ENCODE measurements at regions not wholly inside any gene's neighbourhood (a gene's known extent, or its start where the extent isn't known, plus 50 kb on each side); places are given as distances from the start of the nearest gene placed in this dataset.

DNA sequence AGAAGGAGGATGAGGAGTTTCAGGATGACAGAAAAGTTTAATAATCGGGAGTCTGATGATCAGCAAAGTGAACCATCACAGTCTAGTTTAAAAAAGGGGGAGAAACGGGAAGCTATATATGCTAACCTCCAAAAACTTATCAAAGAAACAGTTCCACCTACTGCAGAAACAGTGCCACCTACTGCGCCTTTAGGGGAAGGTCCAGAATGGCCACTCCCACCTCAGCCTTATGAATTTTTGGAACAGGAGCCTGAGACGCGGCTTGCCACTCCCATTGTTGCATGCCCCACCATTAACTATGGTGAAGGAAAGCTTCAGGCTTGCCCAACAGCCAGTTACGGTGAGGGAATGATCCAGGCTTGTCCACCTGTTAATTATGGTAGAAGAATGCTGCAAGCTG lies 929.0 kb downstream of the SLITRK6 start:
- no peak for FAIRE-seq
- TF ChIP-seq CTCF (IDR thresholded peaks at IDR 0.05; ENCODE audit: insufficient read depth, missing control alignments), result no peak
- no peak for DNase-seq (ENCODE audit: insufficient read length, low spot score)

GRCh38 chr13:84867246-84867645 lies 932.0 kb downstream of the SLITRK6 start:
- no peak for TF ChIP-seq CTCF (IDR thresholded peaks at IDR 0.05; ENCODE audit: insufficient read depth, missing control alignments)
- FAIRE-seq, result no peak
- DNase-seq (ENCODE audit: insufficient read length, low spot score), result no peak

GRCh38 chr13:84865783-84866221 lies 933.4 kb downstream of the SLITRK6 start:
- DNase-seq (ENCODE audit: insufficient read length, low spot score), result no peak
- no peak for TF ChIP-seq CTCF (IDR thresholded peaks at IDR 0.05; ENCODE audit: insufficient read depth, missing control alignments)
- no peak for FAIRE-seq

DNA sequence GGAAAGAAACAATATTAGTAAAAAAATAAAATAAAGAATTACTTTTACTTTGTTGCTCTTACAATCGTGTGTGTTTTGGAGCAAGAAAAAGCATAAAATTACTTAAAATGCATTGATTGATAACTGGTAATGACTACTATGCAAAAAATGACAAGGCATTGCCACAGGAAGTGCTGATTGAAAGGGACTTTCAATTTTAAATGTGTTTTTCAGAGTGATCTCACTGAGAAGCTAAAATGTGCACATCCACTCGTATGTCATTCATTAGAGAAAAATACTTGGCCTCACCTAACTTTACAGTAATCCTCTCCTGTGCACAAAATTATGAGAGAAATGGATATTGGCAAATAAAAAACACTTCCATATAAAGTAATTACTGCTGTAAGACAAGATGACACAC lies 934.9 kb downstream of the SLITRK6 start:
- FAIRE-seq (no peak), DNase-seq (ENCODE audit: insufficient read length, low spot score) (no peak)
- no peak for TF ChIP-seq CTCF (IDR thresholded peaks at IDR 0.05; ENCODE audit: insufficient read depth, missing control alignments)

DNA sequence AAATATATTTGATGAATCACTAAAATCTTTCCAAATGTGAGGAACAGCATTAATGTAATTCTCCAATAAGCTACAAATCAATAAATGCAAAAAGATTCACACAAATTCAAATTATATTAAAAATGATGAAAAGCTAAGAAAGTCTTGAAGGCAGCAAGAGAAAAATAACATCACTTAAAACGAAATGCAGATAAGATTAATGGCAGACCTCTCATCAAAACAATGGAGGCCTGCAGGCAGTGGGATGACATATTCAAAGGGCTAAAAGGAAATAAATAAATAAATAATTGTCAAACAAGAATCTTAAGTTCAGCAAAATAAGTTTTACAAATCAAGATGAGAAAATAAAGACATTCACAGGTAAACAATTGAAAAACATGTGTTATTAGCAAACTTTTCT lies 952.1 kb downstream of the SLITRK6 start:
- FAIRE-seq (no peak), DNase-seq (ENCODE audit: insufficient read length, low spot score) (no peak)
- no peak for TF ChIP-seq CTCF (IDR thresholded peaks at IDR 0.05; ENCODE audit: insufficient read depth, missing control alignments)

DNA sequence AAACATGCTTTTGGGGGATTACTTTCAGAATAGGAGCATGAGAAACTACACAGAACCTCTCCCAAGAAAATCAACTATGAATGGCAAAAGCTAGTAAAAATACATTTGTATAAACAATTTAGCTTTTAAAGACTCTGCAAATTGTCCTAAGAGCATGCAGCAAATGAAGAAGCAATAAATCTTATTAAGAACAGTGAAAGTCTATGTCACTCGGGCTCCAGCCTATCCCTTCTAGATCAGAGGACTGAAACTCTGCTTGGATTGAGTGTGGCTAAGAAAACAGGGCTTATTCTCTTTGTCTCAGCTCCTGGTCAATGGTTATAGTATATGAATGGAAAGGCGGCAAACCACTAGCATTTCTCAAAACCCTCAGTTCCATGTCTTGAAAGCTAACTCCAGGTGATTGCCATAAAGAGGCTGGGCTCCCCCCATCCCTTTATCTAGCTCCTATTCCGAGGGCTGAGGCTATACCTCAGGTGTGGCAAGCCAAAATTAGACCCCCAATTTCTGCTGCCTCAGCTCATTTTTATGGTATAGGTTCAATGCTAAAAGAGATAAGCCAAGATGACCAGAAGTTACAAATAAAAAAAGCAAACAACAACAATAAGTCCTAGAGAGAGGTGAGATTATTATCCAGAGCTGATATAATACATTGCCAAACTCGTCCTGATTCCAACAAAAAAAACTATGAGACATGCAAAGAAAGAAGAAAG lies 953.2 kb downstream of the SLITRK6 start:
- DNase-seq (ENCODE audit: insufficient read length, low spot score) (no peak), FAIRE-seq (no peak)
- no peak for TF ChIP-seq CTCF (IDR thresholded peaks at IDR 0.05; ENCODE audit: insufficient read depth, missing control alignments)

DNA sequence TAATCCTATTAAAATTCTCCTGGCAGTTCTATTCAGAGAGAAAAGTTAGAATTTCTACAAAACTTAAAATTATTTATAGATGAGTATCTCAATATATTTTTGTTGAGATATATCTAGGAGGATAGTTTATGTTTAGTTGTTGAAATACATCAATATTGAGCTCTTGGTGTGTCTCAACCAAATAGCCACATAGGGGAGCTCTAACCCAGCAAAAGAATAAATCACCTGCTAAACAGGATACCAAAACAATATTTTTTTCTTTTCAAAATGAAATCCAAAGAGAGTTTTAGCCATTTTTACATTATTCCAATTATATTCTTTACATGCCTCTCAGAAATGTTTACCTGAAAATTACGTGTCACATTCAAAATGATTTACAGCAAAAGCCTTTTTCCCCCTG lies 954.7 kb downstream of the SLITRK6 start:
- FAIRE-seq, result no peak
- peak; percentile 68 for TF ChIP-seq CTCF (IDR thresholded peaks at IDR 0.05; ENCODE audit: insufficient read depth, missing control alignments)
- DNase-seq (ENCODE audit: insufficient read length, low spot score), result no peak
